Hippocampal formation (tissue), 2 donors: ENCODE measurements at regions not wholly inside any gene's neighbourhood (a gene's known extent, or its start where the extent isn't known, plus 50 kb on each side); places are given as distances from the start of the nearest gene placed in this dataset.
"Not testable (repeated sequence)": the region's sequence is repeated elsewhere in the genome, so short reads cannot be mapped to it uniquely, and the experiment has no call there.

Experiments
- DNase-seq, 2 donors: peaks; one replicate each; lab custom pipeline; 2025; lab: John Stamatoyannopoulos, UW

DNA sequence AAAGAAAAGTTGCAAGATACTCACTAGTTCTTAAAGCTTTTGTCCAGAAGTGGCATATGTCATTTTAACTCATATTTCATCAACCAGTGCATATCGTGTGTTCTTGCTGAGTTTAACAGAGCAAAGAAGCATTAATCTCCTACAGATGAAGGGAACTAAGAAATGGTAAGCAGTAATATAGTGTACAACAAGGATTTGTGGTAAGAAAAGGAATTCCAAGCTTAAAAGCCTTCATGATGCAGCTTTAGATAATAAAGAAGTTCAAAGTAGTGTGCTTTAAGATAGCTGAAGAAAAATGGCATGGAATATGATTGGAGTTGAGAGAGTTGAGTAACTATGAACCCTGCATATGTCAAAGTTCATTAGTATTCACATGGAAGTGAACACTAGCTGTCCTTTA, 649.8 kb upstream of the FSHR start:
- no peak for DNase-seq

GRCh38 chr2:49801898-49802450, 647.7 kb upstream of the FSHR start:
- DNase-seq = peak in 1 of 2 donors; percentile 22

DNA sequence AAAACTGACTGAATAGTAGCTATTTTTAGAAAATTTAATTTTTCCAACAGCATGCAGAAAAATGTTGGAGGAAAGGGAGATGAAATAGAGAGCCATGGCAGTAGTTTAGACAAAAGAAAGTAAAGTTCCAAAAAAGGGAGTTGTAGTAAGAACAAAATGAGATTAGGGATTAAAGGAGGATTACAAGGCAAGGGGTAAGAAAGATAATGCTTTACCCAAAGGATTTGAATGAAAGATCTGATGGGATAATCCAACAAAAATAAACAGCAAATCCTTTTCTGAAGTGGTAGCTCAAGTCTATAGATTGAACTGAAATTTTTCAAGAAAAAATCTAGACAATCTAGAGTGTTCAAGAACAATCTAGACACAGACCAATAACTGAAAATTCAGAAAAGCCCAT, 644.3 kb upstream of the FSHR start:
- no peak for DNase-seq

DNA sequence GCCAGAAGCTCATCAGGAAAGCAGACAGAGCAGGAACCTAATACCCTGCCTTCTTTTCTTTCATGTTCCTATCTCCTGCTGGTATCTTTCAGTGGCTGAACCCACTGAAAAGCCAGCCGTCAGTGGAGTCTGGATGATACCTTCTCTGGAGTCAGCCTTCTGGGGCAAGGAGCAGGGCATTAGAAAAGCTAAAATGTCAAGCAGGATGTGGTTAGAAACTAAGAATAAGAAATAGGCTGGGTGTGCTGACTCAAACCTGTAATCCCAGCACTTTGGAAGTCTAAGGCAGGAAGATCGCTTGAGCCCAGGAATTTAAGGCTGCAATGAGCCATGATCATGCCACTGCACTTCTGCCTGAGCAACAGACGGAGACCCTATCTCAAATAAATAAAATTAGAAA, 642.0 kb upstream of the FSHR start:
- DNase-seq = no peak

DNA sequence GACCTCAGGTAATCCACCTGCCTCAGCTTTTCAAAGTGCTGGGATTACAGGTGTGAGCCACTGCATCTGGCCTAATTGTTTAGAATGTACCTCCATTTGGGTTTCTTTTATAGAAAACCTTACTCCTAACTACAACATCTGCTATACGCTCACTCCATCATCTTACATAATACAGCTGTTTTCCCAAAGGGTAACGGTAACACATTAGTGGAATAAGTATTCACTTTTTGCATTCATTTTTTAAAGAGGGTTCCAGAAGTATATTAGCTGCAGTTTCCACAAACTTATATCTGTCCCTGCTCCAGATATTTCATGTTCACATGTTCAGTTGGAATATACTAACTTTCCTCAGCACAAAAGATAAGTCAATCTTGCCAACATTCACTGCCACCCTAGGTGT, 640.1 kb upstream of the FSHR start:
- DNase-seq = no peak

DNA sequence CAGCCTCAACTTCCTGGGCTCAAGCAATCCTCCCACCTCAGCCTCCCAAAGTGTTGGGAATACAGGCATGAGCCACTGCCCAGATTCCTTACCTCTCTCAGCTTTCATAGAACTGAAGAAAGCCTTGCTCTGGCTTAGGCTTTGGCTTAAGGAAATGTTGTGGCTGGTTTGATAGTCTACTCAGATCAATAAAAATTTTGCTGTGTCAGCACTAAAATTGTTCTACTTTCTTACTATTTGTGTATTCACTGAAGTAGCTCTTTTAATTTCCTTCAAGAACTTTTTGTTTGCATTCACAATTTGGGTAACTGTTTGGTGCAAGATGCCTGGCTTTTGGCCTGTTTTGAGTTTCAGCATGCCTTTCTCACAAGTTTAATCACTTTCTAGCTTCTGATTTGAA, 634.0 kb upstream of the FSHR start:
- DNase-seq = no peak

GRCh38 chr2:49780949-49781348, 626.6 kb upstream of the FSHR start:
- no peak for DNase-seq

GRCh38 chr2:49772299-49772970, 618.1 kb upstream of the FSHR start:
- no peak for DNase-seq

DNA sequence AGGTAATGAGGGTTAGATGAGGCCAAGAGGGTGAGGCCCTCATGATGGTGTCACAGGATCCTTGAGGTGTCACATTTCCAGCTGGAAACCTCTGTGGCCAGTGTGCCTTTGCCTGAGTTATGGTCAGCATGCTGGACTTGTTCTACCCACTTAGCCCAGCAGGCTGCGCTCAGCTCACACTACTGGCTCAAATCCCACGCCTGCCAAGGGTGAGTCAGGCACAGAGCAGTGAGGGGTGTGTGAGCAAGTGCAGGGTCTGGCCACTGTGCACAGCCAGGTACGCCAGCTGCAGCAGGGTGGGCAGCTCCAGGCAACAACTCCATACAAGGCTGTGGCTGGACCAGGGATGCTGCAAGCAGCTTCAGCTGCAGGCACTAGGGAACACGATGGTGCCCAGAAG, 616.6 kb upstream of the FSHR start:
- DNase-seq = peak in 1 of 2 donors; percentile 21

DNA sequence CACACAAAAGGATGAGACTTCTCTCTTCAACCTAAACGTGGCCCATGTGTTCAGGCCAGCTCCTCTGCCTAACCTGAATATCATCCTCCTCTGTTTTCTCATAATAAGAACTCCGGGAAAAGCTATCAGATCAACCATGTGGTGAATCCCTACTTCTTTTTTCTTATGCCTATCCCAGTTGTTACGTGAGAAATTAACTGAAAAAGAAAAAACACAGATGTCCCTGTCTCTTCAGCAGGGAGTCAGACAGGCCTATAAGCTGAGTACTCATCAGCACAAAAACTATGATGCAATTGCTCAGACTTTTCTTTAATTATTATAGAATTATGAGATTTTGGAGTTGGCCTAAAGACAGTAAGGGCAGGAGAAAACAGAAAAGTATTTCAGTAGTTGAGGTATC, 613.0 kb upstream of the FSHR start:
- DNase-seq = no peak

- DNase-seq = no peak
Observed at GRCh38 chr2:49755777-49756176, 601.5 kb upstream of the FSHR start.

- no peak for DNase-seq
Observed at GRCh38 chr2:49754381-49754780, 600.1 kb upstream of the FSHR start.

DNA sequence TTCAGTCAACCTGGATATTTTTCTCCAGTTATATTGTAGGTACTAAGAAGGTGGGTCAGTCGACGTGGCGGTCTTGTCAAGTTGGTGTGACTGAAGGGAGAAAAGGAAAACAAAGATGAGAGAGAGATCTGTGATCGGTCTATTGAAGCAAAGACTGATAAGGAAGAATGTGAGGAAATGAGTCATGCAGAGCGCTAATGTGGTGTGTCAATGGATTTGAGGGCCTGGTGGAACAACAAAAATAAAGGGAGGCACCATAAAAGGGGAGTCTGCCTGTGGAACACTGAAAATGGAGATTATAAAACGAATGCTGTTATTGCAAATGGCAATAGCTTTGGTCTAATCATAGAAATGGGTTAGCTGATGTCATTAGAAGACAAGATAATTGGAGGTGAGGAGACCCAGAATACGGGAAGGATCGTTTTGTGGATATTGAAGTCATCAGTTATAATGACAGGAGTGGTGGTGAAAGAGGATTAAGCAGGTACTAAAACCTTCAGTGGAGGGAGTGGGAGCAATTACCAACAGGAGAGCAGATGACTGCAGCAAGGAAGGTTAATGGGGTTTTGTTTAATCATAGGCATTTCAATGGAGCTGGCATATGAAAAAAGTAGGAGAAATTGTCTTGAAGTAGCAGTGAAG, 599.1 kb upstream of the FSHR start:
- no peak for DNase-seq

- no peak for DNase-seq
Observed at GRCh38 chr2:49737606-49738005, 583.3 kb upstream of the FSHR start.

DNA sequence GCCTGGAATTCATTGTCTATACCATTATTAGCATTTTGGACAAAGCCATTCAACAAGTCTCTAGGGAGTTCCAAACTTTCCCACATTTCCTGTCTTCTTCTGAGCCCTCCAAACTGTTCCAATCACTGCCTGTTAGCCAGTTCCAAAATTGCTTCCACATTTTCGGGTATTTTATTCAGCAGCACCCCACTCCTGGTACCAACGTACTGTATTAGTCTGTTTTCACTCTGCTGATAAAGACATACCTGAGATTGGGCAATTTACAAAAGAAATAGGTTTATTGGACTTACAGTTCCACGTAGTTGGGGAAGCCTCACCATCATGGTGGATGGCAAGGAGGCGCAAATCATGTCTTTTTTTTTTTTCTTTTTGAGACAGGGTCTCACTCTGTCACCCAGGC, 578.6 kb upstream of the FSHR start:
- not testable (repeated sequence) for DNase-seq

DNA sequence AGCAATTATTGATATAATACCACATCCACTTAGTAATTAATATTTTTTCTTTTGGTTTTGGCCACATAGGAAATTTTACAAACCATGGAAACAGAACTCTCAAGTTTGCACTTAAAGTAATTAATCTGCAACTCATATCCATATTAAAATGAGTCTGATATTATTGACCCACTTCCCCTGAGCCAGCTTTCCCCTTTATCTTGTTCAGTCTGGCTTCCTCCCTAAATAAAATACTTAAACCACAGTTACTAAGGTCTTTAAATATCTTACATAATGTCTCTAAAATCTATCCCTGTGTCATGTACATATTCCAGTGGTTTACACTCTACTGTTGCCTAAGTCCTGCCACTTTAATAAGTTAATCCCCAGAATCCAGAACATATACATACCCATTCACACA, 564.9 kb upstream of the FSHR start:
- no peak for DNase-seq

DNA sequence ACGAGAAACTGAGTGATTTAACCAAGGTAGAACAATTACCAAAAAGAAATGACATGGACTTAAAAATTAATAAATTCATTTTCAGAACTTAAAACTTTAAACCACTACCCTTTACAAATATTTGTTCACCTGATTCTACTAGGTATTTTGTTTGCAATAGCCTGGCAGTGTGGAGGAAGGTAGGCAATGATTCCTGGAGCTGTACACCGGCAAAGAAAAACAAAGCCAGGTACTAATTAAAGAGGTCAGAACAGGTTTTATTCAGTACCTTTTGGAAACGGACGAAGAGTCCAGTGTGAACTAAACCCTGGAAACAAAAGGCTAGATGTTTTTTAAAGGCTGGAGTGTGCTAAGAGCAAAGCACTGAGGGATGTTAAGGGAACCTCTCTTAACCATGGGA, 561.3 kb upstream of the FSHR start:
- no peak for DNase-seq

DNA sequence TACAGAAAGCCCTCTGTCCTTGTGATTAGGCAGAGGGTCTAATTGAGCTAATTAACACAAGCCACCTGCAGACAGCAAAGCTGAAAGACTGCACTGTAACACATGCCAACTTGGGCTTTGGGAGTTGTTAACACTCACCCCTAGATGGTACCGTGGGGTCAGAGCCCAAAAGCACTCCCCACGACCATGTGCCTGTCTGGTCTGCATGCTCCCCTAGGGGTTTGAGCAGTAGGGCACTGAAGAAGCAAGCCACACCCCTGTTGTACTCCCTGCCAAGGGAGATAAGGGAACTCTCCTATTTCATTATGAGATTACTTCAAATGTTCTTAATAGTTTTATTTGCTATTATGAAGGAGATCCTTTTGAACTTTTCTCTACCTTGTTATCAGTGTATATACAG, 560.1 kb upstream of the FSHR start:
- no peak for DNase-seq

GRCh38 chr2:49702740-49703139, 548.4 kb upstream of the FSHR start:
- no peak for DNase-seq

DNA sequence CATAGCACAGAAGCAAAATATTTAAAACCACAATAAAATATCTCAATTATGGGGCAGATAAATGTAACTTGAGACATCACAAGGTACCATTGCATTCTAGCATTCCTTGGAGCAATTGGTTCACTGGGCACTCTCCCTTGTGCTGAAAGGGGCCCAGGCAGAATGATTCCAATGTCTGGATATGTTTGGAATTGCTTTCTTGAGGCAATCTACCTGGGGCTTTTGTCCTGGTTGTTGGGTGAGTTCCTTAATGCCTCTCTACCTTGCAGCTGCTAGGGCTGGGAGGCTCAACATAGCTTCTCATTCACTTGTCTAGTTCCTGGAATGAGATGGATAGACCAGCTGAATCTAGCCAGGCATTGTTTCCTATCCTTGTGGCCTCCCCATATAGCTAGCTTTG, 539.6 kb upstream of the FSHR start:
- no peak for DNase-seq

DNA sequence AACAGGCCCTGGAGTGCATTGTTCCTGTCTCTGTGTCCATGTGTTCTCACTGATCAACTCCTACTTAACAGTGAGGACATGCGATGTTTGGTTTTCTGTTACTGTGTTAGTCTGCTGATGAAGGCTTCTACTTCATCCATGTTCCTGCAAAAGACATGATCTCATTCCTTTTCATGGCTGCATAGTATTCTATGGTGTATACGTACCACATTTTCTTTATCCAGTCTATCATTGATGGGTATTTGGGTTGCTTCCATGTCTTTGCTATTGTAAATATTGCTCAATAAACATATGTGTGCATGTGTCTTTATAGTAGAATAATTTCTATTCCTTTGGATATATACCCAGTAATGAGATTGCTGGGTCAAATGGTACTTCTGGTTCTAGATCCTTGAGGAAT, 537.7 kb upstream of the FSHR start:
- DNase-seq = not testable (repeated sequence)

DNA sequence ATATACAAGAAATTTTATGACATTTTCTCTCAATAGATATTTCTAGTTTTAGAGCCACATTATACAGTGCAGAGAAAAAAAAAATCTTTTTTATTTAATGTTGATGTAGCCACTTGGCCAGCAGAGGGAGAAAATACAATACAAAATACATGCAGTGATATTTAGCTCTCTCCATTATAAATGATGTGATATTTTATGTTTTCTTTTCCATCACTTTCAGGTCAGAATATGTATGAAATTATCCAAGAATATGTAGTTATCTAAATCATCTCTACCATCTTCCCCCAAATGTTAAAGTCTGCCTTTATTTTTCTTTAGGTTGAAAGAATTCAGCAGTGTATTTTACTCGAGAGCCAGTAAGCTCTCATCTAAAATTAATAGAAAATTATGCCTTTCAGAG, 533.6 kb upstream of the FSHR start:
- DNase-seq = peak in 1 of 2 donors; percentile 36

DNA sequence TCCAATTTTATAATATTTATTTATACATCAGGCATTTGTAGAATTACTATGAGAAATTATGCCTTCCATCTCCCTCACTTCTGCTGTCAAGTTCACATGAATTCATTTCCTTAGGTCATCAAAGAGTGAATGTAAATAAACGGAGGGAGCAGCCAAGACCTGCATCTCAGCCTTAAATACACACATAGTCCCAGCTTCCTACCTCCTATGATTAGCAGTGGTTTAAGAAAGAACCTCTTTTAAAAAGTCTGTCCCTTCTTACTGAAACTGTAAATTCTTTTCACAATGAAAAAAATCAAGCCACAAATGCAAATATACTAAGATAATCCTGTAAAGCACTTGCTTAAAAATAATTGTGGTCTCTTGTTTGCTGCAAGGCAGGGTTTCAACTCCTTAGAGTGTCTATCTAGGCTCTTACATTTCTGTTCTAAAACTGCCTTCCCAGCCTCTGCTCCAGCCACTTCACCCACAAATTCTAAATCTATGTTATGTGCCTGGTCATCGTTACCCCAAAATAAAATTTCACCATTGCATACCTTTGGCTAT, 532.7 kb upstream of the FSHR start:
- no peak for DNase-seq
